Left renal cortex interstitium (tissue), 4 donors: ENCODE measurements at regions not wholly inside any gene's neighbourhood (a gene's known extent, or its start where the extent isn't known, plus 50 kb on each side); places are given as distances from the start of the nearest gene placed in this dataset.
"Not testable (repeated sequence)": the region's sequence is repeated elsewhere in the genome, so short reads cannot be mapped to it uniquely, and the experiment has no call there.

Experiments
- DNase-seq, 4 donors: peaks; one replicate each; pipeline ENCODE4 v3.0.0-alpha.2; 2013; ENCODE audit warnings: low read depth in 4 of 4, low spot score in 2 of 4, missing footprints in 1 of 4

DNA sequence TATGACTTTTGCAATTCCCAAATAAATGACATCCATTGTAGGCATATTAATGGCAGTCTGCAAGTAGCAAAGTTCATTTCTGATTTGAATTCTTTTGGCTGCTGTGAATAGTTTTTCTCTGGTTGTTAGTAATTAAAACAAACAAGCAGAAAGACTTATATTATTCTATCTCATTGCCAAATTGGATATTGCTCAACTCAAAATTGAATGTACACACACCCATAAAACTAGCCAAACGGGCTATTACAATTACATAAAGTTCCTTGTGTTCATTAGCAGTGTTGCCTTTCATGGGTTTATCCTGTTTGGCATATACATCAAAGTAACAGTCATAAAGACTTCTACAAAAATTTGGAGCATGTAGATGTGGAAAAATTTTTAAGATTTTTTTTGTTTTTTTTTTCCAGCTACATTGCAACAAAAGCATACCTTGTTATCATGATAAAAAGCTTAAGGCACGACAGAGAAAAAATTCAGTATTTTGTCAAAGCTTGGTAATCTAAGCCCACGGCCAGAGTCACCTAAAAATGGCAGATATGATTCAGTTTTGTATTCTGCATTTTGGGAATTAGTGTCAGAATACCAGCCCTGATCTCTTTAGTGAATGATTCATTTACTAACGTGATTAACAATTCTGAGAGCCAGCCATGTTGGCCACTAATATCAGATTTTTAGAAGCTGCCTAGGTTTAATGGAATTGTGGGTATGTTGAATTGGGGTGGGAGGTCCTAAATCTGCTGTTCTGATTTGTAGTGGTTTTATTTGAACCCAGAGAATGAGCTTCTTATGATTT, 108.4 kb downstream of the KLF5 start:
- no peak for DNase-seq

DNA sequence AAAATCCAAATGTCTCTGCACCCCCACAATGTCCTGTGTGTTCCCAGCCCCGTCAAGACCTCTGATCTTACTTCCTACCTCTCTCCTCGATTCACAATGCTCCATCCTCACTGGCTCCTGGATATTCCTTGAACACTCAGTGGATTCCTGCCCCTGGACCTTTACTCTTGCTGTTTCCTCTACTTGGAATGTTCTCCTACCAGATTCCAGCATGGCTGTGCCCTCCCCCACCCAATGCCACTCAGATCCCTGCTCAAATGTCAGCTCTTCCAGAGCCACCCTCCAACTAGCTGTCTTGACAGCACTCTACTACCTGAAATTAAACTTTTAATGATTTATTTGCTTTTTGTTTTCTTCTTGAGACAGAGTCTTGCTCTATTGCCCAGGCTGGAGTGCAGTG, 107.4 kb downstream of the KLF5 start:
- DNase-seq = no peak

DNA sequence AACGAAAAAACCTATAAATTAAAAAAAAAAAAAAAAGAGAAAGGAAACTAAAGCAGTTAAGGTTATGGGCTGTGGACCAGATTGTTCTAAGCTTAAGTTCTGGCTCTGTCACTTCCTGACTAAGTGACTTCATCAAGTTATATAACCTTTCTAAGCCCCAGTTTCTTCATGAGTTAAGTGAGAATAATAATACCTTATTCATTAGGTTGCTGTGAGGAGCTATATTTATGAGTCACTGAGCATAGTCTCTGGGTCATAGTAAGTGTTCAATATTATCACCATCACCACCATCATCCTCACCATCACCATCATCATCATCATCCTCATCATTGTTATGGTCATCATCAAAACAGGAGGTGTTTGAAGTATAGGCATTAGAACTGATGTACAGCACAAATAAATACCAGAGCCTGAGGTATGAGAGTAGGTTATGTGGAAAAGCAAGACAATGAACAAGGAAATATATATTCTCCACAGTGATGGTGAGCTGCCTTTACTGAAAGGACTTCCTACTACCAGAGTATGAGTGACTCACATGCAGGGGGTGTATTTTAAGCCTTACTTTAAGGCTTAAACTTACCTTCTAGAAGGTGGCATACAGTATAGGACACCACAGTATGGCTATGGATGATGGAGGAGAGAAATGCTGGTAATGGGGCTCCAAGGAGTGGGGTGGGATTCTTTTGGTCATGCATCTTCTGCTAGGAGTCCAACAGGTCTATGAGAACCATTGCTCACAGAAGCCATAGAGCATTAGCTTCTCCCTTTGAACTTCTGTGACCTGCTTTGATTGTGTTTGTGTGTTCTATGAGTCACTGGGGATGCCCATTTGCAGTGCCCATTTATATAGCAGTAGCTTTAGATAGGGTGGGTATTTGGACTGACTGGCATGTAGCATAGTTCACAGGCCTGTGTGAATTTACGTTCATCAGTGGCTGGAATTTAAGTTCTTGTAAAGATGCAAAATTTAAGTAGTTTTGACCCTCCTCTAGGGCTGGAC, 104.4 kb downstream of the KLF5 start:
- DNase-seq = no peak

GRCh38 chr13:73160371-73161031, 101.7 kb downstream of the KLF5 start:
- not testable (repeated sequence) for DNase-seq

DNA sequence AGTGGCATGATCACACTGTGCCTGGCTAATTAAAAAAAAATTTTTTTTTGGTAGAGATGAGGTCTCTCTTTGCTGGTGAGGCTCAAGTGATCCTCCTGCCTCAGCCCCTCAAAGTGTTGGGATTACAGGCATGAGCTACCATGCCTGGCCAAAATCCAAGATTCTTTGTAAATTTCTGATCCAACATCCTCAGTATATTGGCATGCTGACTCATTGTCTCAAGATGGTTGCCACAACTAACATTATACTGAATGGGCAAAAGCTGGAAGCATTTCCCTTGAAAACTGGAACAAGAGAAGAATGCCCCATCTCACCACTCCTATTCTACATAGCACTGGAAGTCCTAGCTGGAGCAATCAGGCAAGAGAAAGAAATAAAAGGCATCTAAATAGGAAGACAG, 100.0 kb downstream of the KLF5 start:
- DNase-seq = no peak

DNA sequence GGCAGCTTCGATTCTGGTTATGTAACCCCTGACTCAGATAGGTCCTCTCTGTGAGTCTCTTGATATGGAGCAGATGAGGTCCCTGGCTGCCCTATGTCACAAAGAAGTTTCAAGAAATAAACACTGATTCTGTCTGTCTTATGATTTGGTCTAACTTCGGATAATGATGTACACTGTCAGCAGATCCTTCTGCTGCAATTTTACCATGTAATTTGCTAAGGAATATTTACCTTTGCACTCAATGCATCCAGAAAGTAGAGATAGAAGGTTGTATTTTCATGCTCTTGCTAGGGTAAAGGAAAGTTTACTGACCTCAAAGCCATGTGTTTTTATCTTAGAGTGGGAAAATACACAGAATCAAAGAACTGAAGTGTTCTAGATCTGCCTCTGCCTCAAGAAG, 98.2 kb downstream of the KLF5 start:
- no peak for DNase-seq

DNA sequence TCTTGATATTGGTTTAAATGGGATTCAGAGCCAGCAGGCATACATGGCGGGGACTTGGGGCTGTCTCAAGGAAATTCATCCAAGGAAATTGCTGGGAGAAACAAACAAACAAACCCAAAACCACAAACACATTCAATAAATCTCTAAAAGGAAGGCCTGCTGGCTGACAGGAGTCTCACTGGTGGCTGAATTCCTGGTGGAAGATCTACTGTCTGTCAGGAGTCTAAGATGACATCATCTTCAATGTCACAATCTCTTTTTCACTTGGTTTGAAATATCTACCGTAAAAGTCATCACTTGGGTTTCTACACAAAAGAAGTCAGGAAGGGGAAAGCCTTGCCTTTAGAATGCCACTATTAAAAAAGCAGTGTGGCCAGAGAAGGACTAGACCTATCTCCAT, 87.9 kb downstream of the KLF5 start:
- DNase-seq = no peak

GRCh38 chr13:73142071-73142470, 83.3 kb downstream of the KLF5 start:
- DNase-seq = peak in 1 of 4 donors; percentile 44

DNA sequence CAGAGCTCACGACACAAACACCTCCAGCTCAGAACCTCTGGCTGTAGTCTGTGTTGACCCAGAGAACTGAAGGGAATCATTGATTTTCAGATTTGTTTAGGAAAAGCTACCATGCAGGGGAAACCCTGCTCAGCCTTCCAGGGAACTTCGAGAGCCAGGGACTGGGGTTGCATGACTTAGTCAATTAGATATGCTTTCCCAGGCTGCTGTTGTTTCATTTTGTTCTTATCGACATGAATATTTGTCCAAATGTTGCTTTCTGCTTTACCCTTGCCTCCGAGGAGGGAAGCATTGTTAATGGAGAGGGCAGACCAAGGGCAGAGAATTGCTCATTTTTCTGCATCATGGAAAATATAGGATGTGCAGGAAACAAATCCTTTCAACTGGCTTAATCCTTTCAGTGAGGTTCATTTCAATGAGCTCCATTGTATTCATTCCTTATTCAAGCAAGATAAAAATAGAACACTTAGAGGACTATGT, 82.5 kb downstream of the KLF5 start:
- DNase-seq = no peak

DNA sequence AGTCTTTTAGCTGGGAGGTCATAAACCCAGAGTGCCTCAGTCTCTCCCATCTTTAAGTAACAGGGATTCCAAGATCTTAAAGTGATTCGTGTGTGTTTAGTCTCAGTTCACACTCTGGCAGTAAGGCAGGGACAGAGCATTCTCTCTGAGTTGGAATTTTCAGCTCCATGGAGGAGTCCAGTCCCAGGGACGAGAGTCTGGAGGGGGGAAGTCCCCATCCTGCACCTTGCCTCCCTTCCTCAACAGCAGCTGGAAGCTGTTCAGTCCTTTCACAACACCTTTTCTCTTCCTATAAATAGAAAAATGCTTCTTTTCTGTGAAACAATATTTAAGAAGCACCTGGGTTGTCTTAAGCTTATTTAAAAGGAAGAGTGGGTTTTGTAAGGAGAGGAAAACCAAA, 82.0 kb downstream of the KLF5 start:
- DNase-seq = no peak

DNA sequence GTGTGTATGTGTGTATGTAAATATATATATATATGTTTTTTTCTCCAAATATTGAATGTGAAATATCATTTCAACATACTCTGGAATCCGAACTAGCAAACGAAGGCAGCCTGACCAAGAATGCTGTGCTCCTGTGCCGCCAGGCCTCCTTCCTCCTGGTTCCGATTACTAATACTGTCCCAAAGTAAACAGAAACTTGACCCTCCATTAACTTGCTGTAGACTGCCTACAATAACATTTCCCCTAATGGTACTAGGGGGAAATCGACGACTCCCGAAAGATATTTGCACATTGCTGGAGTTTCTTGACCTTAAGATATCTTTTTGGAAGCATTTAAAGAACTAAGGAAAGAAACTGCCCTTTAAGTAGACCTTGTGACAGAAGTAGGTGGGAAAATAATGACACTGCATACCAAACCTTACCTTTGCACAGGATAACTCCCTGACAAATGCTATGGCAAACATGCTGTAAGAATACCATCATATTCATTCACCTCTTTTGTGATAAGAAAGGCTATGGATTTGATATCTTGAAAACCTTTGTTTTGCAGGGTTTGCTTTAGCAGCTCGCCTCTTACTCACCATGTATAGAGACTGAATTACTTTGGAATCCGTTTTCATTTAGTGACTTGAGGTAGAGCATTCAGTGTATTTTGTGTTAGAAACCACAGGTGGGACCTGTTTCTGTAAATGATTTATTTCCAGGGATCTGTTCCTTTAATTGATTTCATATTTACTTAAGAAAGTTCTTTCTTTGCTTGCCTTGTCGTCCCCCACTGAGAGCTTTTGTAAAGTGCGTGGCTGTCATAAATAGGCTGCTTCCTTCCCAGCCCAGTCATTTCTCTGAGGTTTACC, 80.1 kb downstream of the KLF5 start:
- DNase-seq = peak in 1 of 4 donors; percentile 37

GRCh38 chr13:73138276-73138637, 79.5 kb downstream of the KLF5 start:
- DNase-seq = no peak

GRCh38 chr13:73136776-73137175, 78.0 kb downstream of the KLF5 start:
- DNase-seq = no peak

DNA sequence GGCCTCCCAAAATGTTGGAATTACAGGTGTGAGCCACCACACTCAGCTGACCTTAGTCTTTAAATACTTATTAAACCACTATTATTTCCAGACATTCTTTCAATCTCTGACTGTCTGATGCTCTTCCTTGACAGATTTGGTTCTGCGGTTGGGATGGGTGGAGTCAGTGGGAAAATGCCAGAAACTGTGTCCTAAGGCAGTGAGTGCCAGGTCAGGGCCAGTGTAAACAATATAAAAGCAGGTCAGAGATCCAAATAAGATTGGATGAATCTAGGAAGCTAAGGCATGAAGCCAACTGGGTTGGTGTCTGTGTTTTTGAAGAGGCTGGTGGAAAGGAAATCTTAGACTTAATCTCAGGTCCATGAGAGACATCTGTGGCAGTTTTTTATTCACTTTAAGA, 74.7 kb downstream of the KLF5 start:
- no peak for DNase-seq

GRCh38 chr13:73131247-73131646, 72.4 kb downstream of the KLF5 start:
- DNase-seq = no peak

- DNase-seq = no peak
Observed at GRCh38 chr13:73129023-73129422, 70.2 kb downstream of the KLF5 start.
